ENCODE measurements at regions not wholly inside any gene's neighbourhood (a gene's known extent, or its start where the extent isn't known, plus 50 kb on each side); places are given as distances from the start of the nearest gene placed in this dataset.

- no peak for DNase-seq (ENCODE audit: low read depth, low spot score)
Observed at GRCh38 chrX:139290310-139290709, 240.2 kb upstream of the F9 start.

GRCh38 chrX:139287155-139287924 lies 243.2 kb upstream of the F9 start:
- DNase-seq (ENCODE audit: low read depth, low spot score) = no peak

GRCh38 chrX:139286342-139286741 lies 244.2 kb upstream of the F9 start:
- DNase-seq (ENCODE audit: low read depth, low spot score) = no peak

GRCh38 chrX:139267851-139268250 lies 262.7 kb upstream of the F9 start:
- no peak for DNase-seq (ENCODE audit: low read depth, low spot score)

GRCh38 chrX:139246295-139246694 lies 284.2 kb upstream of the F9 start:
- no peak for DNase-seq (ENCODE audit: low read depth, low spot score)

GRCh38 chrX:139237141-139237540 lies 293.4 kb upstream of the F9 start:
- no peak for DNase-seq (ENCODE audit: low read depth, low spot score)

- no peak for DNase-seq (ENCODE audit: low read depth, low spot score)
Observed at GRCh38 chrX:139234898-139235297, 295.6 kb upstream of the F9 start.

- peak; percentile 74 for DNase-seq (ENCODE audit: low read depth, low spot score)
Observed at GRCh38 chrX:139224953-139225665, 305.4 kb upstream of the F9 start.

GRCh38 chrX:139222511-139223200 lies 307.9 kb upstream of the F9 start:
- no peak for DNase-seq (ENCODE audit: low read depth, low spot score)

- no peak for DNase-seq (ENCODE audit: low read depth, low spot score)
Observed at GRCh38 chrX:139213241-139213709, 317.3 kb upstream of the F9 start.

GRCh38 chrX:139211568-139212182 lies 318.9 kb upstream of the F9 start:
- no peak for DNase-seq (ENCODE audit: low read depth, low spot score)

GRCh38 chrX:139209342-139209741 lies 321.2 kb upstream of the F9 start:
- DNase-seq (ENCODE audit: low read depth, low spot score) = no peak

GRCh38 chrX:139207655-139208054 lies 322.9 kb upstream of the F9 start:
- DNase-seq (ENCODE audit: low read depth, low spot score) = no peak

- DNase-seq (ENCODE audit: low read depth, low spot score) = no peak
Observed at GRCh38 chrX:139206914-139207313, 323.6 kb upstream of the F9 start.

GRCh38 chrX:139204898-139205667 lies 325.5 kb upstream of the F9 start:
- DNase-seq (ENCODE audit: low read depth, low spot score) = no peak

- no peak for DNase-seq (ENCODE audit: low read depth, low spot score)
Observed at GRCh38 chrX:139204571-139204897, 326.0 kb upstream of the F9 start.

- DNase-seq (ENCODE audit: low read depth, low spot score) = no peak
Observed at GRCh38 chrX:139203651-139204570, 326.6 kb upstream of the F9 start.

GRCh38 chrX:139202742-139203420 lies 327.7 kb upstream of the F9 start:
- no peak for DNase-seq (ENCODE audit: low read depth, low spot score)

- no peak for DNase-seq (ENCODE audit: low read depth, low spot score)
Observed at GRCh38 chrX:139201924-139202323, 328.6 kb upstream of the F9 start.

- DNase-seq (ENCODE audit: low read depth, low spot score) = no peak
Observed at GRCh38 chrX:139200793-139201192, 329.7 kb upstream of the F9 start.
